Stimulated activated naive B cell treated with anti-CD40 and anti-IgM and Interleukin-4, amounts not matched to agents 10 μg/mL and 1 μg/mL and 100 μg/mL, for 72 hours (primary cell): ENCODE measurements at regions not wholly inside any gene's neighbourhood (a gene's known extent, or its start where the extent isn't known, plus 50 kb on each side); places are given as distances from the start of the nearest gene placed in this dataset.

Experiments
- ATAC-seq, 2 donors: fragments of 150-1000 bp; cut with Tn5 transposase; replicated peaks; 2 replicates each; pipeline ENCODE4 v1.10.0; 2021; ENCODE audit warnings: moderate library complexity in 1 of 2
- DNase-seq: peaks from one replicate; pipeline ENCODE4 v3.0.0; 2021
- H3K27ac Mint-ChIP-seq: one replicate; pipeline ENCODE4 v1.8.0; 2022; ENCODE audit warnings: mild to moderate bottlenecking, mixed read lengths
- H3K27me3 Mint-ChIP-seq, 2 donors: one replicate each; pipeline ENCODE4 v1.8.0; 2022; ENCODE audit warnings: mixed read lengths in 2 of 2
- H3K36me3 Mint-ChIP-seq, 2 donors: one replicate each; pipeline ENCODE4 v1.8.0; 2022; ENCODE audit warnings: mixed read lengths in 2 of 2, mild to moderate bottlenecking in 1 of 2
- H3K4me1 Mint-ChIP-seq, 2 donors: one replicate each; pipeline ENCODE4 v1.8.0; 2022; ENCODE audit warnings: mixed read lengths in 2 of 2, mild to moderate bottlenecking in 1 of 2
- H3K4me3 Mint-ChIP-seq, 2 donors: one replicate each; pipeline ENCODE4 v1.8.0; 2022; ENCODE audit warnings: mild to moderate bottlenecking in 2 of 2, mixed read lengths in 2 of 2, moderate library complexity in 1 of 2
- H3K9me3 Mint-ChIP-seq, 2 donors: one replicate each; pipeline ENCODE4 v1.8.0; 2022; ENCODE audit warnings: mixed read lengths in 2 of 2, mild to moderate bottlenecking in 1 of 2

DNA sequence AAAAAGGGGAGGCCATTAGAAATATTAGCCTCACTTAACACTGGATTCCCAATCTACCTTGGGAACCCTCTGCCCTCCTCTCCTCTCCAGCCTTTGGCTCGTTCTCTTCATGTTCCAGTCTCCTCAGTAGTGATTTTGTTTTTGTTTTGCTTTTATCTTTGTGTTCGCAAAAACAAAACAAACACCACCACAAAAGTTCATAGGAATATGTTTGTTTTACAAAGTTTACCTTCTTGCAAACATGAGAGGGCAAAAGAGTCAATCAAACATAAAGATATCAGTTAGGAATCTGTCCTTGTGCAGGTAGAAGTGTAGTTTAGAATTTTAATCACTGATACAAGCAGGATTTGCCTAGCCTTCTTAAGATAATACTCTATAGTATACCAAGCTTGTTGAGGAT lies 179.7 kb upstream of the GUCY1A2 start:
- no peak overlapping the region for H3K4me3 Mint-ChIP-seq
- no peaks in the 10 kb centered on the region for H3K4me1 Mint-ChIP-seq
- no peak for ATAC-seq
- H3K27me3 Mint-ChIP-seq: no peaks in the 10 kb centered on the region
- H3K27ac Mint-ChIP-seq: no peak overlapping the region
- DNase-seq: no peak
- H3K9me3 Mint-ChIP-seq: peaks cover 4 to 5% of the 10 kb centered on the region in 2 donors
- H3K36me3 Mint-ChIP-seq: no peaks in the 10 kb centered on the region

DNA sequence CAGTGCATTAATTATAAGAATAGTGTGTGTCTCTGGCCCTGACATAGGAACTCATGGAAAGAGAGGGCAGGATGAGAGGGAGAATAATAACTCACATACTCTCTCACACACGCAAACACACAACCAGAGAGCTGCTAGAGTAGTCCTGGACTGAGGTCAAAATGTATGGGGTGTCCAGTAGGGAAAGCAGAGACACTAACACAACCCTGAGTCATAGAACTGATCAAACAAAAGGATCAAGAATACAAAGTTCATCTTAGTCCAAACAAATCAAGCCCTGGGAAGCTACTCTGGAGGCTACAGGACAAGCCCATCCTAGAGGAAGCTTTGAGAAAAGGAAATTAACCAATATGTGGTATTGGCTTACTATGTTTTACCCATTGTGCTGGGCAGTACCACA lies 178.5 kb upstream of the GUCY1A2 start:
- H3K36me3 Mint-ChIP-seq: no peaks in the 10 kb centered on the region
- no peak for DNase-seq
- ATAC-seq: no peak
- no peak overlapping the region for H3K4me3 Mint-ChIP-seq
- no peak overlapping the region for H3K27ac Mint-ChIP-seq
- H3K27me3 Mint-ChIP-seq: no peaks in the 10 kb centered on the region
- no peaks in the 10 kb centered on the region for H3K4me1 Mint-ChIP-seq
- peaks cover 8 to 13% of the 10 kb centered on the region in 2 donors for H3K9me3 Mint-ChIP-seq

DNA sequence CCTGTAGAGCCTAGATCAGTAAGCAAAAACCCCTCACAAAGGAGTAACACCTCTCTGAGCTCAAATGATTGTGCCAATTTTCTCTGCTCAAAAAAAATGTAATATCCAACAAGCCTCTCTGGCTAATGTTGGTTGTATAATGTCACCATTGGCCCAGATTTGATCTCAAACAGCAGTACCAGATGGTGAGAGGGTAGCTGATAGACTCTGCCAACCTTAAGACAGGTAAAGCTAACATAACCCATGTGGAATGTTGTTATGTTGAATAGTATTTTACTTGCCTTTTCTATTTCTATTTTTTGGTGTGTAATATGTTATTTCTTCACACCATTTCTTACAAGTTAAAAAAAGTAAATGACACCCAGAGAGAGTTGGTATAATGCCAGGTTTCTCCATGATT lies 166.7 kb upstream of the GUCY1A2 start:
- ATAC-seq (no peak), DNase-seq (no peak)
- H3K4me3 Mint-ChIP-seq: no peak overlapping the region
- no peaks in the 10 kb centered on the region for H3K36me3 Mint-ChIP-seq
- no peak overlapping the region for H3K27ac Mint-ChIP-seq
- no peaks in the 10 kb centered on the region for H3K27me3 Mint-ChIP-seq
- H3K4me1 Mint-ChIP-seq: no peaks in the 10 kb centered on the region
- peaks cover 0 to 4% of the 10 kb centered on the region in 2 donors for H3K9me3 Mint-ChIP-seq

DNA sequence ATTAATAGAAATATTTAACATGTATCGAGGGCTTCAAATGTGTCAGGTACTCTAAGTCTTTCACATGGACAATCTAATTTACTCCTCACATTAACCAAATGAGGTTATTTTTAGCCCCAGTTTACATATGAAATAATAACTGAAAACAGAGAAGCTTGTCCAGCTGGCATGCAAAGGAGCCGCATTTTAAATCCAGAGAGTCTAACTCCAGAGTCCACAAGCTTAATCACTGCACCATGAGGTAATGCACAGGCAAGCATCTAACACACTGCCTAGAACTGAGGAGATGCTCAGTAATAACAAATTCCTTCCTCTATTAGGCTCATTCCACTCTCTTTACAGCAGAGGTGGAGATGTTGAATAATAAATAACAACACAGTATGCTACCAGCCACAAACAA lies 165.7 kb upstream of the GUCY1A2 start:
- ATAC-seq (no peak), DNase-seq (no peak)
- H3K27me3 Mint-ChIP-seq: no peaks in the 10 kb centered on the region
- H3K9me3 Mint-ChIP-seq: peaks cover 0 to 4% of the 10 kb centered on the region in 2 donors
- H3K4me1 Mint-ChIP-seq: no peaks in the 10 kb centered on the region
- H3K36me3 Mint-ChIP-seq: no peaks in the 10 kb centered on the region
- no peak overlapping the region for H3K27ac Mint-ChIP-seq
- no peak overlapping the region for H3K4me3 Mint-ChIP-seq

DNA sequence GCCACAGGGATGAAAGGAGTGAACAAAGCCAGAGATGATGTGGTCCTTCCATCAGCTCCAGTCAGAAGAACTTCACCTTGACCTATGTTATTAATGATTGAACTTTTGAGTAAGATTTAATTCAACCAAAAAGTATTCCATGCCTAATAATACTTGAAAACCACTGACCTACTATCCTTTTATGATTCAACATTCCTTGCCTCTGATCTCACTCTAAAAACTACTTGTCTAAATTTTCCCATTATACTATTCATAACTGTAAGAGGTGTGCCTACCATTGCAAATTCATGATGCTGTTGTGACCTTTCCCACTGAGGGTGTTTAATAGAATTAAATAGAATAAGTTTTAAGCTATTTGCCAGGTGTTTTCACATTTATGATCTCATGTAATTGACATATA lies 164.7 kb upstream of the GUCY1A2 start:
- H3K27ac Mint-ChIP-seq: no peak overlapping the region
- H3K27me3 Mint-ChIP-seq: no peaks in the 10 kb centered on the region
- no peaks in the 10 kb centered on the region for H3K36me3 Mint-ChIP-seq
- H3K4me1 Mint-ChIP-seq: no peaks in the 10 kb centered on the region
- ATAC-seq: no peak
- H3K9me3 Mint-ChIP-seq: peaks cover 0 to 3% of the 10 kb centered on the region in 2 donors
- H3K4me3 Mint-ChIP-seq: no peak overlapping the region
- DNase-seq: no peak

DNA sequence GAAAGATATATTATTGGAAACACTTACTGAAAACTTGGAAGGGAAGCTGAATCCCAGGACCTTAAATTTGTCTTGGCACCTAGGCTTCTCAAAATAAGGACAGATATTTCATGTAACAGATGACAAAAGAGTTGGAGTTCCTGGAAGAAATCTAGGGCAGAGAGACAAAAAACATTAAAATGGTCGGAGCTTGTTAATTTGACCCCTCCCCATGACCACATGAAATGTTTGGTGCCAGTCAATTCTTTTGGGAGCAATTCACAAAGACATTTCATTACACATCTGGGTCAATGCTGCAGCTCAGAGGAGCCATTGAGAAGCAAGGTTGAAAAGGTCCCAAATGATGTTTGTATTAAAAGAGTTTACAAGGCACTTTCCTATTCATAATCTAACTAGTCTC lies 162.0 kb upstream of the GUCY1A2 start:
- ATAC-seq: no peak
- H3K4me3 Mint-ChIP-seq: no peak overlapping the region
- no peaks in the 10 kb centered on the region for H3K27me3 Mint-ChIP-seq
- H3K27ac Mint-ChIP-seq: no peak overlapping the region
- H3K36me3 Mint-ChIP-seq: no peaks in the 10 kb centered on the region
- H3K4me1 Mint-ChIP-seq: no peaks in the 10 kb centered on the region
- DNase-seq: no peak
- H3K9me3 Mint-ChIP-seq: peaks cover 5% of the 10 kb centered on the region in 2 donors

DNA sequence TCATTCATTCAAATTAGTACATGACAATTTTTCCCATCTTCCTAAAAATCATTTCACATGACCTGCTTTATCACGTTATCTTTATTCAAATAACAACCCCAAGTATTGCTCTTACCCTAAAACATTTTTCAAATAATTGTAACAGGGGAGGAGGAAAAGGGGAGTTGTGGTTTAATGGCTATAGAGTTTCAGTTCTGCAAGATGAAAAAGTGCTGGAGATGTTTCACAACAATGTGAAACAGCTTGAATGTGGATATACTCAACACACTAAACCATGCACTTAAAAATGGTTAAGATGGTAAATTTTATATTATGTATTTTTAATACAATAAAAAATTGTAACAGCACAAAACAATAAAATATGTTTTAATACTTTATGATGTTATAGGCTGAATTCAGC lies 161.6 kb upstream of the GUCY1A2 start:
- H3K27me3 Mint-ChIP-seq: no peaks in the 10 kb centered on the region
- H3K9me3 Mint-ChIP-seq: peaks cover 5% of the 10 kb centered on the region in 2 donors
- DNase-seq (no peak), ATAC-seq (no peak)
- no peak overlapping the region for H3K4me3 Mint-ChIP-seq
- H3K36me3 Mint-ChIP-seq: no peaks in the 10 kb centered on the region
- H3K27ac Mint-ChIP-seq: no peak overlapping the region
- H3K4me1 Mint-ChIP-seq: no peaks in the 10 kb centered on the region

DNA sequence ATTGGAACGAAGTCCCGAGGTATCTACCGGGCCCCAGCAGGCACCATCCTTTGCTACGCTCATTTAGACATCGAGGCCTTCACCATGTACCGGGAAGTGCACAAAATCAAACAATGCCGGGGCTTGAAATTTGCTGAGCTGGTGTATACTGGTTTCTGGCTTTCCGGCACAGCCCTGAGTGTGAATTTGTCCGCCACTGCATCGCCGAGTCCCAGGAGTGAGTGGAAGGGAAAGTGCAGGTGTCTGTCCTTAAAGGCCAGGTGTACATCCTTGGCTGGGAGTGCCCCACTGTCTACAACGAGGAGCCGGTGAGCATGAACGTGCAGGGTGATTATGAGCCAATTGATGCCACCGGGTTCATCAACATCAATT lies 158.8 kb upstream of the GUCY1A2 start:
- no peak overlapping the region for H3K4me3 Mint-ChIP-seq
- ATAC-seq: no peak
- no peaks in the 10 kb centered on the region for H3K27me3 Mint-ChIP-seq
- no peak for DNase-seq
- peaks cover 5% of the 10 kb centered on the region in 2 donors for H3K9me3 Mint-ChIP-seq
- no peaks in the 10 kb centered on the region for H3K4me1 Mint-ChIP-seq
- no peak overlapping the region for H3K27ac Mint-ChIP-seq
- no peaks in the 10 kb centered on the region for H3K36me3 Mint-ChIP-seq

DNA sequence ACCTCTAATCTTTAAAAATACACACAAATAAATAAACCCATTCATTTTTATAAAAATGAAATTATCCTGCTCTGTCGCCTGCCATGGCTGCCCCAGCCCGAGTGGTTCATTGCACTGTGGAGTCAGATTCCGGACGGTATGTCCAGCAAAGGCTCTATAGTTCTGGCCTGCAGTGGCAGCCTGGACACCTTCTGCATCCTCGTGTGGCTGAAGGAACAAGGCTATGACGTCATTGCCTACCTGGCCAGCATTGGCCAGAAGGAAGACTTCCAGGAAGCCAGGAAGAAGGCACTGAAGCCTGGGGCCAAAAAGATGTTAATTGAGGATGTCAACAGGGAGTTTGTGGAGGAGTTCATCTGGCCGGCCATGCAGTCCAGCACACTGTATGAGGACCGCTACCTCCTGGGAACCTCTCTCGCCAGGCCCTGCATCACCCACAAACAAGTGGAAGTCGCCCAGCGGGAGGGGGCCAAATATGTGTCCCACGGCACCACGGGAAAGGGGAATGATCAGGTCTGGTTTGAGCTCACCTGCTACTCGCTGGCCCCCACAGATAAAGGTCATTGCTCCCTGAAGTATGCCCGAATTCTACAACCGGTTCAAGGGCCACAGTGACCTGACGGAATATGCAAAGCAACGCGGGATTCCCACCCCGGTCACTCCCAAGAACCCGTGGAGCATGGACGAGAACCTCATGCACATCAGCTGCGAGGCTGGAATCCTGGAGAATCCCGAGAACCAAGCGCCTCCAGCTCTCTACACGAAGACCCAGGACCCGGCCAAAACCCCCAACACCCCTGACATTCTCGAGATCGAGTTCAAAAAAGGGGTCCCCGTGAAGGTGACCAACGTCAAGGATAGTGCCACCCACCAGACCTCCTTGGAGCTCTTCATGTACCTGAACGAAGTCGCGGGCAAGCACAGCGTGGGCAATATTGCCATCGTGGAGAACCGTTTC lies 158.2 kb upstream of the GUCY1A2 start:
- H3K27me3 Mint-ChIP-seq: no peaks in the 10 kb centered on the region
- no peaks in the 10 kb centered on the region for H3K36me3 Mint-ChIP-seq
- H3K4me3 Mint-ChIP-seq: no peak overlapping the region
- ATAC-seq (no peak), DNase-seq (no peak)
- no peaks in the 10 kb centered on the region for H3K4me1 Mint-ChIP-seq
- H3K27ac Mint-ChIP-seq: no peak overlapping the region
- peaks cover 4 to 5% of the 10 kb centered on the region in 2 donors for H3K9me3 Mint-ChIP-seq

DNA sequence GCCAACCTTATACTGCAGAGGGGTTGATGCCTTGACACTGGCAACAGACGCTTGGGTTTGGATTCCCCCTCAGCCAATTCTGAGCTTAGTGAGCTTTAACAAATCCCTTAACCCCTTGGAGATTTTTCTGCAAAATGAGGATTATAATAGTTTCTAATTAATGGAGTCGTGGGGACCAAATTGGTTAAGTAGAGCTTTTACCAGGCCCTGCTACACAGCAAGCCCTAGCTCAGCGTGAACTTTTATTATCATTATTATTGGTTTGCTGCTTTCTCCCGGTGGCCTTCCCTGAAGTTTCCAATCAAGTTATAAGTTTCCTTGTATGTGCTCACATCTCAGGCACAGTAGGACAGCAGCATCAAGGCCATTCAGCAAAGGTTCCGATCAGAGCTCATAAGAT lies 156.6 kb upstream of the GUCY1A2 start:
- no peaks in the 10 kb centered on the region for H3K27me3 Mint-ChIP-seq
- H3K4me3 Mint-ChIP-seq: no peak overlapping the region
- DNase-seq (no peak), ATAC-seq (no peak)
- H3K27ac Mint-ChIP-seq: no peak overlapping the region
- H3K36me3 Mint-ChIP-seq: no peaks in the 10 kb centered on the region
- H3K4me1 Mint-ChIP-seq: no peaks in the 10 kb centered on the region
- peaks cover 6 to 12% of the 10 kb centered on the region in 2 donors for H3K9me3 Mint-ChIP-seq

DNA sequence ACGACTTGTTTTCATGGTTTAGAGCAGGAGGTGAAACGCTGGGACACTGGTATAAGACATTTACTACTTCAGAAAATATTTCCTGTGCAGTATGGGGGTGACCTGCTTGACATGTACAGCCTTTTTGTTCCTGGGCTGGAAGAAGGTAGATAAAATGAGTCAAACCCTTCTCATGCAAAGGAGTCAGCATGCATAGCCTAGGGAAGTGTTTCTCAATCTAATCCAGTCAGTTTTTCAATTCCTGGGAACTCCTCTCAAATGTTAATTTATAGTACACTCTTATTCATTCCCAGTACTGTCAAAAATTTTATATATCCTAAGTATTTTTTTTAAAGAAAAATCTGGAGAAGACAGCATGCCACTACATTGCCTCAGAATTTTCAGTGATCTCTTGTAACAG lies 154.7 kb upstream of the GUCY1A2 start:
- H3K4me1 Mint-ChIP-seq: no peaks in the 10 kb centered on the region
- no peaks in the 10 kb centered on the region for H3K27me3 Mint-ChIP-seq
- DNase-seq (no peak), ATAC-seq (no peak)
- no peaks in the 10 kb centered on the region for H3K36me3 Mint-ChIP-seq
- H3K4me3 Mint-ChIP-seq: no peak overlapping the region
- peaks cover 8 to 17% of the 10 kb centered on the region in 2 donors for H3K9me3 Mint-ChIP-seq
- no peak overlapping the region for H3K27ac Mint-ChIP-seq

DNA sequence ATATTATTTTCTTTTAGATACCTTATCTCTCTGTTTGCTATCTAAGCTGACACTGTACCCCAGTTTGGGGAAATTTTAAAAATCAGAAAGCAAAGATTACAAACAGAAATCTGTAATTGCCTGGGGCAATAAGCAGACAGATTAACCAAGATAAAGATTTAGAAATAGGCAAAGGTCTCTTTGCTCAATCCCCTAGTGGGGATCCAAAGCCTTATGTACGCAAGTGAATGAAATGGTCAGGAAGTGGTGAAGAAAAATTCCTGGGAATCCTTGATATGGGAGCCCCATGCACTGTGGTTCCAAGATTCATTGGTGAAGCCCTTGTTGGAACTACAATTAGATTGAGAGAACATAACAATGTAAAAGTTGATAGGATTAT lies 139.5 kb upstream of the GUCY1A2 start:
- no peaks in the 10 kb centered on the region for H3K27me3 Mint-ChIP-seq
- H3K27ac Mint-ChIP-seq: no peak overlapping the region
- no peak overlapping the region for H3K4me3 Mint-ChIP-seq
- no peak for DNase-seq
- H3K36me3 Mint-ChIP-seq: no peaks in the 10 kb centered on the region
- no peak for ATAC-seq
- no peaks in the 10 kb centered on the region for H3K4me1 Mint-ChIP-seq
- no peaks in the 10 kb centered on the region for H3K9me3 Mint-ChIP-seq

DNA sequence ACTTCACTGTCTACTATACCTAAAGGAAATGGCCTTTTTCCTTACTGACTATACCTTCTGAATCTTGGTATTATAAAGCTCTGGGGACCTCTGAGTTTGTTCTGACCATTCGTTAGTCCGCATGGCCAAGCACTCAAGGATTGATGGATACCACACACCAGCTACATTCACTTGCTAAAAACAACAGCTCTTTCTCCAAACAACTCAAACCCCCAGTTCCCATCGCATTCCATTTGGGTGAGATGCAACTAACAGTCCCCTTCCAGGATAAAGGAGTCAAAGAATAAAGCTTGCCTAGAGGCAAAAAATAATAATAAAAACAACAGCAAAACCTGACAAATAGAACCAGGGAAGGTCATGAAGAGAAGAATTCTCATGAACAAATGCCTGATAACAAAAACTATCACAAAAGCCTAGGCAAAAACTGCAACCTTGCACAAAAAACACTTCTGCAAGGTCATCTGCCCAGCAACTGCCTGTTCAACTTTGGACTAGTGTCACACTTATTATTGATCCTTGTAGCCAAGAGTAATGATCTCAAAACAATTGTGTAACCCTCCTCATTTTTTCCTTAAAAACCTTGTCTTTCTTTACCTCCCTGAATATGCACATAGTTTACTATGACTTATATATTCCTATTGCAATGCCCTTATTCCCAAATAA lies 139.0 kb upstream of the GUCY1A2 start:
- no peak overlapping the region for H3K27ac Mint-ChIP-seq
- ATAC-seq: no peak
- no peak for DNase-seq
- H3K36me3 Mint-ChIP-seq: no peaks in the 10 kb centered on the region
- no peaks in the 10 kb centered on the region for H3K9me3 Mint-ChIP-seq
- no peaks in the 10 kb centered on the region for H3K4me1 Mint-ChIP-seq
- H3K27me3 Mint-ChIP-seq: no peaks in the 10 kb centered on the region
- no peak overlapping the region for H3K4me3 Mint-ChIP-seq

DNA sequence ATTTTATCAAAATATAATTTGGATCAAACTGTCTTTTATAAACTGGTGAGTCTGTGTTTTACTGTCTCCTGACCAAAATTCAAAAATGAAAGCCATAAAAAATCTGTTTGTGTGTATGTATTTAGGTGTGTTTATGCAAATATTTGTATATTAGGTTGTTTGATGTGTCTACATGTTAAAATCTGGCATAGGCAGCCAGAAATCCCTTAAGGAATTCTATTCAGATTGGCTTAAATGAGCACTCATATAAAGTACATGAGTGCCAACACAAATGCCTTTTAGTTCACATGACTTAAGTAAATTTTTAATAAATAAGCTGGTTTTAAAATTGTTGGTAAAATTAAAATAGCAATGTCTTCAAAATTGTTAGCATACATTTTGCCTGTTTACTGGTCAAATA lies 133.3 kb upstream of the GUCY1A2 start:
- Mint-ChIP-seq H3K27me3 (no peaks in the 10 kb centered on the region), H3K36me3 (no peaks in the 10 kb centered on the region), H3K27ac (no peak overlapping the region), H3K9me3 (no peaks in the 10 kb centered on the region), H3K4me1 (no peaks in the 10 kb centered on the region), H3K4me3 (no peak overlapping the region)
- ATAC-seq: no peak
- DNase-seq: no peak

DNA sequence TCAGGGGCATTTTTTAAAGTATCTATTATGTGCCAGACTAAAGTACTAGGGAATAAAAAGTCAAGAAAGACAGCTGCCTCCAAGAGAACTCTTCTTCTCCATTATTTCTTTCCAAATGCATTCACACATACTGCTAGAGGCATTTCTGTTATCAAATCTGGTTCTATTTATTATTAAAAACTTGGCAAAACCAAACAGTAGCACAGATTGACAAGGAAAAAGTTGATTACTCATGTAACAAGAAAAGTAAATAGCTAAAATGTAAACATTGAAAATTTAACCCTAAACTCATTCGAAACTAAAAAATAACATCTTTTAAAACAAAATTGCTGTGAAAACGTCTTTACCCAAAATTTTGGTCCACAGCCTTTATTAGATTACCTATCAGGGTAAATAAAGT lies 132.9 kb upstream of the GUCY1A2 start:
- no peak overlapping the region for H3K27ac Mint-ChIP-seq
- no peaks in the 10 kb centered on the region for H3K27me3 Mint-ChIP-seq
- H3K9me3 Mint-ChIP-seq: no peaks in the 10 kb centered on the region
- H3K36me3 Mint-ChIP-seq: no peaks in the 10 kb centered on the region
- H3K4me3 Mint-ChIP-seq: no peak overlapping the region
- no peaks in the 10 kb centered on the region for H3K4me1 Mint-ChIP-seq
- DNase-seq (no peak), ATAC-seq (no peak)
